ENCODE measurements at regions not wholly inside any gene's neighbourhood (a gene's known extent, or its start where the extent isn't known, plus 50 kb on each side); places are given as distances from the start of the nearest gene placed in this dataset.

GRCh38 chr12:127599436-127599835 lies 667.5 kb upstream of the TMEM132C start:
- TF ChIP-seq POLR2AphosphoS5 (IDR thresholded peaks at IDR 0.05; ENCODE audit: low read length) (no peak), ZNF274 (IDR thresholded peaks at IDR 0.05; ENCODE audit: insufficient read depth, insufficient read length) (no peak), TARDBP (IDR thresholded peaks at IDR 0.05; ENCODE audit: borderline replicate concordance) (no peak), SPI1 (IDR thresholded peaks at IDR 0.05; ENCODE audit: borderline replicate concordance, insufficient read depth, low read depth, low read length) (no peak), STAT1 (conservative IDR thresholded peaks at IDR 0.05) (no peak), NR2C2 (IDR thresholded peaks at IDR 0.05; ENCODE audit: borderline replicate concordance, control insufficient read depth, insufficient read length, low read depth) (no peak), ZSCAN29 (IDR thresholded peaks at IDR 0.05) (no peak), KDM1A (IDR thresholded peaks at IDR 0.05; ENCODE audit: borderline replicate concordance) (no peak)
- TF ChIP-seq, protein P1, sequence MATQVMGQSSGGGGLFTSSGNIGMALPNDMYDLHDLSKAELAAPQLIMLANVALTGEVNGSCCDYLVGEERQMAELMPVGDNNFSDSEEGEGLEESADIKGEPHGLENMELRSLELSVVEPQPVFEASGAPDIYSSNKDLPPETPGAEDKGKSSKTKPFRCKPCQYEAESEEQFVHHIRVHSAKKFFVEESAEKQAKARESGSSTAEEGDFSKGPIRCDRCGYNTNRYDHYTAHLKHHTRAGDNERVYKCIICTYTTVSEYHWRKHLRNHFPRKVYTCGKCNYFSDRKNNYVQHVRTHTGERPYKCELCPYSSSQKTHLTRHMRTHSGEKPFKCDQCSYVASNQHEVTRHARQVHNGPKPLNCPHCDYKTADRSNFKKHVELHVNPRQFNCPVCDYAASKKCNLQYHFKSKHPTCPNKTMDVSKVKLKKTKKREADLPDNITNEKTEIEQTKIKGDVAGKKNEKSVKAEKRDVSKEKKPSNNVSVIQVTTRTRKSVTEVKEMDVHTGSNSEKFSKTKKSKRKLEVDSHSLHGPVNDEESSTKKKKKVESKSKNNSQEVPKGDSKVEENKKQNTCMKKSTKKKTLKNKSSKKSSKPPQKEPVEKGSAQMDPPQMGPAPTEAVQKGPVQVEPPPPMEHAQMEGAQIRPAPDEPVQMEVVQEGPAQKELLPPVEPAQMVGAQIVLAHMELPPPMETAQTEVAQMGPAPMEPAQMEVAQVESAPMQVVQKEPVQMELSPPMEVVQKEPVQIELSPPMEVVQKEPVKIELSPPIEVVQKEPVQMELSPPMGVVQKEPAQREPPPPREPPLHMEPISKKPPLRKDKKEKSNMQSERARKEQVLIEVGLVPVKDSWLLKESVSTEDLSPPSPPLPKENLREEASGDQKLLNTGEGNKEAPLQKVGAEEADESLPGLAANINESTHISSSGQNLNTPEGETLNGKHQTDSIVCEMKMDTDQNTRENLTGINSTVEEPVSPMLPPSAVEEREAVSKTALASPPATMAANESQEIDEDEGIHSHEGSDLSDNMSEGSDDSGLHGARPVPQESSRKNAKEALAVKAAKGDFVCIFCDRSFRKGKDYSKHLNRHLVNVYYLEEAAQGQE (IDR thresholded peaks at IDR 0.05; ENCODE audit: low read depth, low read length) = no peak
